C1 segment of cervical spinal cord (tissue), 14 donors: ENCODE measurements at regions not wholly inside any gene's neighbourhood (a gene's known extent, or its start where the extent isn't known, plus 50 kb on each side); places are given as distances from the start of the nearest gene placed in this dataset.

ENCODE experiments used
- DNase-seq, 14 donors: peaks; one replicate each; lab custom pipeline; 2025; lab: John Stamatoyannopoulos, UW

GRCh38 chr2:220046507-220046906 lies 419.1 kb downstream of the SLC4A3 start:
- DNase-seq, result no peak

GRCh38 chr2:220051716-220052115 lies 424.3 kb downstream of the SLC4A3 start:
- no peak for DNase-seq

GRCh38 chr2:220053919-220054318 lies 426.5 kb downstream of the SLC4A3 start:
- no peak for DNase-seq

- DNase-seq, result no peak
These were observed 430.0 kb downstream of the SLC4A3 start for GRCh38 chr2:220057391-220057790.

GRCh38 chr2:220057916-220058315 lies 430.5 kb downstream of the SLC4A3 start:
- DNase-seq, result no peak

- DNase-seq, result no peak
These were observed 436.9 kb downstream of the SLC4A3 start for GRCh38 chr2:220064111-220065030.

GRCh38 chr2:220065581-220065980 lies 438.2 kb downstream of the SLC4A3 start:
- DNase-seq, result no peak

GRCh38 chr2:220068846-220069245 lies 441.4 kb downstream of the SLC4A3 start:
- no peak for DNase-seq

- no peak for DNase-seq
These were observed 442.9 kb downstream of the SLC4A3 start for GRCh38 chr2:220070349-220070748.

- no peak for DNase-seq
These were observed 444.3 kb downstream of the SLC4A3 start for GRCh38 chr2:220071696-220072095.

- DNase-seq, result no peak
These were observed 445.3 kb downstream of the SLC4A3 start for GRCh38 chr2:220072669-220073220.

- no peak for DNase-seq
These were observed 448.4 kb downstream of the SLC4A3 start for GRCh38 chr2:220075835-220076234.

GRCh38 chr2:220076734-220077133 lies 449.3 kb downstream of the SLC4A3 start:
- no peak for DNase-seq

GRCh38 chr2:220077488-220077887 lies 450.1 kb downstream of the SLC4A3 start:
- DNase-seq, result no peak

- no peak for DNase-seq
These were observed 451.0 kb downstream of the SLC4A3 start for GRCh38 chr2:220078439-220078838.

GRCh38 chr2:220079595-220079994 lies 452.2 kb downstream of the SLC4A3 start:
- no peak for DNase-seq

- no peak for DNase-seq
These were observed 453.7 kb downstream of the SLC4A3 start for GRCh38 chr2:220081171-220081570.

GRCh38 chr2:220090050-220090449 lies 462.6 kb downstream of the SLC4A3 start:
- DNase-seq, result no peak

- no peak for DNase-seq
These were observed 469.0 kb downstream of the SLC4A3 start for GRCh38 chr2:220096406-220096805.

- DNase-seq, result no peak
These were observed 474.6 kb downstream of the SLC4A3 start for GRCh38 chr2:220101980-220102379.

- no peak for DNase-seq
These were observed 476.2 kb downstream of the SLC4A3 start for GRCh38 chr2:220103596-220103995.

- no peak for DNase-seq
These were observed 477.5 kb downstream of the SLC4A3 start for GRCh38 chr2:220104871-220105351.

GRCh38 chr2:220106065-220106464 lies 478.6 kb downstream of the SLC4A3 start:
- no peak for DNase-seq
